NB4 (cell line): ENCODE measurements at regions not wholly inside any gene's neighbourhood (a gene's known extent, or its start where the extent isn't known, plus 50 kb on each side); places are given as distances from the start of the nearest gene placed in this dataset.
"Not testable (repeated sequence)": the region's sequence is repeated elsewhere in the genome, so short reads cannot be mapped to it uniquely, and the experiment has no call there.

Experiments used
- CTCF ChIP-seq: IDR thresholded peaks from one replicate; pipeline ENCODE4 v1.5.1; 2012; ENCODE audit warnings: low read depth, low read length
- MYC ChIP-seq: IDR thresholded peaks from 2 replicates; pipeline ENCODE4 v1.6.1; 2011; ENCODE audit warnings: low read depth, low read length

DNA sequence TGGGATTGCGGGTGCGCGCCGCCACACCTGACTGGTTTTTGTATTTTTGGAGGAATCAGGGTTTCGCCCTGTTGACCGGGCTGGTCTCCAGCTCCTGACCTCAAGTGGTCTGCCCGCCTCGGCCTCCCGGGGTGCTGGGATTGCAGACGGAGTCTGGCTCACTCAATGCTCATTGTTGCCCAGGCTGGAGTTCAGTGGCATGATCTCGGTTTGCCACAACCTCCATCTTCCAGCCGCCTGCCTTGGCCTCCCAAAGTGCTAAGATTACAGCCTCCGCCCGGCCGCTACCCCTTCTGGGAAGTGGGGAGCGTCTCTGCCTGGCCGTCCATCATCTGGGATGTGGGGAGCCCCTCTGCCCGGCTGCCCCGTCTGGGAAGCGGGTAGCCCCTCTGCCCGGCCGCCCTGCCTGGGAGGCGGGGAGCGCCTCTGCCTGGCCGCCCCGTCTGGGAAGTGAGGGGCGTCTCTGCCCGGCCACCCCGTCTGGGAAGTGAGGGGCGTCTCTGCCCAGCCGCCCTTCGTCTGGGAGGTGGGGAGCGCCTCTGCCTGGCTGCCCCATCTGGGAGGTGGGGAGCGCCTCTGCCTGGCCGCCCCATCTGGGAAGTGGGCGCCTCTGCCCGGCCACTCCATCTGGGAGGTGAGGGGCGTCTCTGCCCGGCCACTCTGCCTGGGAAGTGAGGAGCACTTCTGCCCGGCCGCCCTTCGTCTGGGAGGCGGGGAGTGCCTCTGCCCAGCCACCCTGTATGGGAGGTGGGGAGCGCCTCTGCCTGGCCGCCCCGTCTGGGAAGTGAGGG, 381.8 kb upstream of the MIS18BP1 start:
- not testable (repeated sequence) for TF ChIP-seq MYC, CTCF
